ENCODE measurements at regions not wholly inside any gene's neighbourhood (a gene's known extent, or its start where the extent isn't known, plus 50 kb on each side); places are given as distances from the start of the nearest gene placed in this dataset.

GRCh38 chr2:186058614-186059013 lies 320.0 kb downstream of the FSIP2 start:
- H3K9ac ChIP-seq (ENCODE audit: low read length) = no peak overlapping the region
- no peaks in the 10 kb centered on the region for H3K4me1 ChIP-seq (ENCODE audit: control insufficient read depth, insufficient read depth, low read length)
- no peak overlapping the region for H3K4me3 ChIP-seq (ENCODE audit: low read length)
- H3K27me3 ChIP-seq (ENCODE audit: control insufficient read depth, insufficient read depth, low read length) = no peaks in the 10 kb centered on the region
- no peak overlapping the region for H3K27ac ChIP-seq (ENCODE audit: low read depth, low read length)
- no peaks in the 10 kb centered on the region for H3K36me3 ChIP-seq (ENCODE audit: control insufficient read depth, insufficient read depth, low read length)

GRCh38 chr2:186059096-186059495 lies 320.5 kb downstream of the FSIP2 start:
- no peaks in the 10 kb centered on the region for H3K36me3 ChIP-seq (ENCODE audit: control insufficient read depth, insufficient read depth, low read length)
- H3K9ac ChIP-seq (ENCODE audit: low read length) = no peak overlapping the region
- H3K27ac ChIP-seq (ENCODE audit: low read depth, low read length) = no peak overlapping the region
- H3K4me3 ChIP-seq (ENCODE audit: low read length) = no peak overlapping the region
- no peaks in the 10 kb centered on the region for H3K27me3 ChIP-seq (ENCODE audit: control insufficient read depth, insufficient read depth, low read length)
- H3K4me1 ChIP-seq (ENCODE audit: control insufficient read depth, insufficient read depth, low read length) = no peaks in the 10 kb centered on the region

GRCh38 chr2:186060744-186061440 lies 322.3 kb downstream of the FSIP2 start:
- Histone ChIP-seq H3K4me1 (ENCODE audit: control insufficient read depth, insufficient read depth, low read length) (no peaks in the 10 kb centered on the region), H3K36me3 (ENCODE audit: control insufficient read depth, insufficient read depth, low read length) (no peaks in the 10 kb centered on the region), H3K9ac (ENCODE audit: low read length) (no peak overlapping the region), H3K27me3 (ENCODE audit: control insufficient read depth, insufficient read depth, low read length) (no peaks in the 10 kb centered on the region), H3K4me3 (ENCODE audit: low read length) (no peak overlapping the region), H3K27ac (ENCODE audit: low read depth, low read length) (no peak overlapping the region)

- H3K36me3 ChIP-seq (ENCODE audit: control insufficient read depth, insufficient read depth, low read length) = no peaks in the 10 kb centered on the region
- no peak overlapping the region for H3K4me3 ChIP-seq (ENCODE audit: low read length)
- H3K27ac ChIP-seq (ENCODE audit: low read depth, low read length) = no peak overlapping the region
- H3K9ac ChIP-seq (ENCODE audit: low read length) = no peak overlapping the region
- H3K4me1 ChIP-seq (ENCODE audit: control insufficient read depth, insufficient read depth, low read length) = no peaks in the 10 kb centered on the region
- no peaks in the 10 kb centered on the region for H3K27me3 ChIP-seq (ENCODE audit: control insufficient read depth, insufficient read depth, low read length)
These were observed 325.9 kb downstream of the FSIP2 start for GRCh38 chr2:186064507-186064906.

- no peaks in the 10 kb centered on the region for H3K4me1 ChIP-seq (ENCODE audit: control insufficient read depth, insufficient read depth, low read length)
These were observed 326.9 kb downstream of the FSIP2 start for GRCh38 chr2:186065491-186065890.

GRCh38 chr2:186068139-186068801 lies 329.7 kb downstream of the FSIP2 start:
- H3K4me3 ChIP-seq (ENCODE audit: low read length) = no peak overlapping the region
- H3K27ac ChIP-seq (ENCODE audit: low read depth, low read length) = no peak overlapping the region

More at GRCh38 chr2:186065491-186065890, 326.9 kb downstream of the FSIP2 start:
- H3K36me3 ChIP-seq (ENCODE audit: control insufficient read depth, insufficient read depth, low read length) = no peaks in the 10 kb centered on the region
- no peak overlapping the region for H3K27ac ChIP-seq (ENCODE audit: low read depth, low read length)
- no peak overlapping the region for H3K4me3 ChIP-seq (ENCODE audit: low read length)
- no peaks in the 10 kb centered on the region for H3K27me3 ChIP-seq (ENCODE audit: control insufficient read depth, insufficient read depth, low read length)
- no peak overlapping the region for H3K9ac ChIP-seq (ENCODE audit: low read length)

GRCh38 chr2:186069676-186070075 lies 331.1 kb downstream of the FSIP2 start:
- H3K27ac ChIP-seq (ENCODE audit: low read depth, low read length) = no peak overlapping the region
- H3K36me3 ChIP-seq (ENCODE audit: control insufficient read depth, insufficient read depth, low read length) = no peaks in the 10 kb centered on the region
- H3K27me3 ChIP-seq (ENCODE audit: control insufficient read depth, insufficient read depth, low read length) = no peaks in the 10 kb centered on the region
- no peak overlapping the region for H3K9ac ChIP-seq (ENCODE audit: low read length)
- H3K4me1 ChIP-seq (ENCODE audit: control insufficient read depth, insufficient read depth, low read length) = no peaks in the 10 kb centered on the region
- H3K4me3 ChIP-seq (ENCODE audit: low read length) = no peak overlapping the region

More at GRCh38 chr2:186068139-186068801, 329.7 kb downstream of the FSIP2 start:
- Histone ChIP-seq H3K9ac (ENCODE audit: low read length) (no peak overlapping the region), H3K27me3 (ENCODE audit: control insufficient read depth, insufficient read depth, low read length) (no peaks in the 10 kb centered on the region), H3K36me3 (ENCODE audit: control insufficient read depth, insufficient read depth, low read length) (no peaks in the 10 kb centered on the region), H3K4me1 (ENCODE audit: control insufficient read depth, insufficient read depth, low read length) (no peaks in the 10 kb centered on the region)

GRCh38 chr2:186085226-186085625 lies 346.6 kb downstream of the FSIP2 start:
- Histone ChIP-seq H3K36me3 (ENCODE audit: control insufficient read depth, insufficient read depth, low read length) (peaks cover 2% of the 10 kb centered on the region), H3K27ac (ENCODE audit: low read depth, low read length) (no peak overlapping the region), H3K27me3 (ENCODE audit: control insufficient read depth, insufficient read depth, low read length) (no peaks in the 10 kb centered on the region), H3K4me1 (ENCODE audit: control insufficient read depth, insufficient read depth, low read length) (no peaks in the 10 kb centered on the region), H3K9ac (ENCODE audit: low read length) (no peak overlapping the region), H3K4me3 (ENCODE audit: low read length) (no peak overlapping the region)

GRCh38 chr2:186093174-186093573 lies 354.6 kb downstream of the FSIP2 start:
- Histone ChIP-seq H3K27ac (ENCODE audit: low read depth, low read length) (no peak overlapping the region), H3K9ac (ENCODE audit: low read length) (no peak overlapping the region), H3K27me3 (ENCODE audit: control insufficient read depth, insufficient read depth, low read length) (no peaks in the 10 kb centered on the region), H3K36me3 (ENCODE audit: control insufficient read depth, insufficient read depth, low read length) (no peaks in the 10 kb centered on the region), H3K4me1 (ENCODE audit: control insufficient read depth, insufficient read depth, low read length) (no peaks in the 10 kb centered on the region), H3K4me3 (ENCODE audit: low read length) (no peak overlapping the region)

GRCh38 chr2:186098821-186099220 lies 360.2 kb downstream of the FSIP2 start:
- Histone ChIP-seq H3K9ac (ENCODE audit: low read length) (no peak overlapping the region), H3K4me1 (ENCODE audit: control insufficient read depth, insufficient read depth, low read length) (no peaks in the 10 kb centered on the region), H3K36me3 (ENCODE audit: control insufficient read depth, insufficient read depth, low read length) (no peaks in the 10 kb centered on the region), H3K4me3 (ENCODE audit: low read length) (no peak overlapping the region), H3K27me3 (ENCODE audit: control insufficient read depth, insufficient read depth, low read length) (no peaks in the 10 kb centered on the region), H3K27ac (ENCODE audit: low read depth, low read length) (no peak overlapping the region)

GRCh38 chr2:186099826-186100225 lies 361.2 kb downstream of the FSIP2 start:
- no peak overlapping the region for H3K27ac ChIP-seq (ENCODE audit: low read depth, low read length)

GRCh38 chr2:186100636-186101035 lies 362.0 kb downstream of the FSIP2 start:
- no peak overlapping the region for H3K27ac ChIP-seq (ENCODE audit: low read depth, low read length)
- no peaks in the 10 kb centered on the region for H3K36me3 ChIP-seq (ENCODE audit: control insufficient read depth, insufficient read depth, low read length)

More at GRCh38 chr2:186099826-186100225, 361.2 kb downstream of the FSIP2 start:
- Histone ChIP-seq H3K9ac (ENCODE audit: low read length) (no peak overlapping the region), H3K36me3 (ENCODE audit: control insufficient read depth, insufficient read depth, low read length) (no peaks in the 10 kb centered on the region), H3K4me3 (ENCODE audit: low read length) (no peak overlapping the region), H3K4me1 (ENCODE audit: control insufficient read depth, insufficient read depth, low read length) (no peaks in the 10 kb centered on the region), H3K27me3 (ENCODE audit: control insufficient read depth, insufficient read depth, low read length) (no peaks in the 10 kb centered on the region)

GRCh38 chr2:186101616-186102015 lies 363.0 kb downstream of the FSIP2 start:
- no peaks in the 10 kb centered on the region for H3K4me1 ChIP-seq (ENCODE audit: control insufficient read depth, insufficient read depth, low read length)
- H3K27me3 ChIP-seq (ENCODE audit: control insufficient read depth, insufficient read depth, low read length) = no peaks in the 10 kb centered on the region
- no peak overlapping the region for H3K9ac ChIP-seq (ENCODE audit: low read length)
- H3K36me3 ChIP-seq (ENCODE audit: control insufficient read depth, insufficient read depth, low read length) = no peaks in the 10 kb centered on the region
- no peak overlapping the region for H3K4me3 ChIP-seq (ENCODE audit: low read length)
- no peak overlapping the region for H3K27ac ChIP-seq (ENCODE audit: low read depth, low read length)

More at GRCh38 chr2:186100636-186101035, 362.0 kb downstream of the FSIP2 start:
- Histone ChIP-seq H3K4me1 (ENCODE audit: control insufficient read depth, insufficient read depth, low read length) (no peaks in the 10 kb centered on the region), H3K9ac (ENCODE audit: low read length) (no peak overlapping the region), H3K27me3 (ENCODE audit: control insufficient read depth, insufficient read depth, low read length) (no peaks in the 10 kb centered on the region), H3K4me3 (ENCODE audit: low read length) (no peak overlapping the region)

Data from rectal smooth muscle tissue (tissue), 1 donor.